C4-2B (cell line): ENCODE measurements at regions not wholly inside any gene's neighbourhood (a gene's known extent, or its start where the extent isn't known, plus 50 kb on each side); places are given as distances from the start of the nearest gene placed in this dataset.
A peak's percentile ranks its signal among the peaks of the same experiment; 100 is the strongest.

Experiments
- H3K27ac ChIP-seq: fragments of 450-650 bp; 2 replicates; pipeline ENCODE4 v1.5.1; 2017
- CTCF ChIP-seq: fragments of 450-650 bp; conservative IDR thresholded peaks from 2 replicates; pipeline ENCODE4 v1.5.1; 2017; ENCODE audit warnings: mild to moderate bottlenecking
- ZFX ChIP-seq: fragments of 450-650 bp; IDR thresholded peaks from 2 replicates; pipeline ENCODE4 v1.6.1; 2017

- no peak for TF ChIP-seq ZFX
- TF ChIP-seq CTCF, result no peak
- H3K27ac ChIP-seq, result no peak overlapping the region
These were observed 72.2 kb upstream of the EPHB3 start for GRCh38 chr3:184489268-184489841.

GRCh38 chr3:184491011-184491576 is 70.5 kb upstream of the EPHB3 start:
- peak overlapping the region; percentile 54 for H3K27ac ChIP-seq
- no peak for TF ChIP-seq CTCF
- no peak for TF ChIP-seq ZFX

- no peak overlapping the region for H3K27ac ChIP-seq
- TF ChIP-seq ZFX, result no peak
- no peak for TF ChIP-seq CTCF
These were observed 69.5 kb upstream of the EPHB3 start for GRCh38 chr3:184491867-184492615.

- no peak for TF ChIP-seq CTCF
- no peak overlapping the region for H3K27ac ChIP-seq
These were observed 64.7 kb upstream of the EPHB3 start for GRCh38 chr3:184496933-184497332.

- TF ChIP-seq ZFX (no peak), CTCF (no peak)
These were observed 63.8 kb upstream of the EPHB3 start for GRCh38 chr3:184497804-184498203.

GRCh38 chr3:184498986-184499606 is 62.5 kb upstream of the EPHB3 start:
- TF ChIP-seq ZFX (no peak), CTCF (no peak)

More at GRCh38 chr3:184497804-184498203, 63.8 kb upstream of the EPHB3 start:
- no peak overlapping the region for H3K27ac ChIP-seq

More at GRCh38 chr3:184498986-184499606, 62.5 kb upstream of the EPHB3 start:
- H3K27ac ChIP-seq, result no peak overlapping the region
